Hepatocyte (in vitro differentiated cells): ENCODE measurements at regions not wholly inside any gene's neighbourhood (a gene's known extent, or its start where the extent isn't known, plus 50 kb on each side); places are given as distances from the start of the nearest gene placed in this dataset.

Experiments
- EZH2 ChIP-seq: fragments of 200-600 bp; sonication (generic); IDR thresholded peaks from 2 replicates; pipeline ENCODE4 v1.6.1; 2016; ENCODE audit warnings: antibody characterized with exemption, mild to moderate bottlenecking, borderline replicate concordance
- EZH2phosphoT487 ChIP-seq: fragments of 200-600 bp; sonication (generic); IDR thresholded peaks from one replicate; pipeline ENCODE4 v1.6.1; 2018; ENCODE audit warnings: antibody characterized with exemption, mild to moderate bottlenecking, low read depth, moderate library complexity; ENCODE audit not compliant: unreplicated experiment, severe bottlenecking
- TF ChIP-seq, protein P1 (sequence below): fragments of 200-600 bp; sonication (generic); IDR thresholded peaks from 2 replicates; pipeline ENCODE4 v1.5.1; 2016; ENCODE audit warnings: antibody characterized with exemption, mild to moderate bottlenecking; ENCODE audit not compliant: poor library complexity

GRCh38 chr6:85712346-85712745 lies 69.7 kb upstream of the SYNCRIP start:
- TF ChIP-seq, protein P1, sequence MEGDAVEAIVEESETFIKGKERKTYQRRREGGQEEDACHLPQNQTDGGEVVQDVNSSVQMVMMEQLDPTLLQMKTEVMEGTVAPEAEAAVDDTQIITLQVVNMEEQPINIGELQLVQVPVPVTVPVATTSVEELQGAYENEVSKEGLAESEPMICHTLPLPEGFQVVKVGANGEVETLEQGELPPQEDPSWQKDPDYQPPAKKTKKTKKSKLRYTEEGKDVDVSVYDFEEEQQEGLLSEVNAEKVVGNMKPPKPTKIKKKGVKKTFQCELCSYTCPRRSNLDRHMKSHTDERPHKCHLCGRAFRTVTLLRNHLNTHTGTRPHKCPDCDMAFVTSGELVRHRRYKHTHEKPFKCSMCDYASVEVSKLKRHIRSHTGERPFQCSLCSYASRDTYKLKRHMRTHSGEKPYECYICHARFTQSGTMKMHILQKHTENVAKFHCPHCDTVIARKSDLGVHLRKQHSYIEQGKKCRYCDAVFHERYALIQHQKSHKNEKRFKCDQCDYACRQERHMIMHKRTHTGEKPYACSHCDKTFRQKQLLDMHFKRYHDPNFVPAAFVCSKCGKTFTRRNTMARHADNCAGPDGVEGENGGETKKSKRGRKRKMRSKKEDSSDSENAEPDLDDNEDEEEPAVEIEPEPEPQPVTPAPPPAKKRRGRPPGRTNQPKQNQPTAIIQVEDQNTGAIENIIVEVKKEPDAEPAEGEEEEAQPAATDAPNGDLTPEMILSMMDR = no peak
- TF ChIP-seq EZH2 (no peak), EZH2phosphoT487 (no peak)
